IPS-20b (cell line): ENCODE measurements at regions not wholly inside any gene's neighbourhood (a gene's known extent, or its start where the extent isn't known, plus 50 kb on each side); places are given as distances from the start of the nearest gene placed in this dataset.

Experiments
- H3K27ac ChIP-seq: one replicate; pipeline ENCODE4 v1.5.1; 2013; ENCODE audit warnings: low read length
- H3K27me3 ChIP-seq: 2 replicates; pipeline ENCODE4 v1.6.1; 2013; ENCODE audit warnings: mild to moderate bottlenecking, low read length, inconsistent platforms; ENCODE audit not compliant: insufficient read depth
- H3K36me3 ChIP-seq: 2 replicates; pipeline ENCODE4 v1.6.1; 2013; ENCODE audit warnings: low read depth, mild to moderate bottlenecking, inconsistent platforms, low read length, moderate library complexity; ENCODE audit not compliant: insufficient read depth
- H3K4me1 ChIP-seq: 2 replicates; pipeline ENCODE4 v1.6.1; 2013; ENCODE audit warnings: mild to moderate bottlenecking, control low read depth, inconsistent platforms, low read length, moderate library complexity; ENCODE audit not compliant: insufficient read depth
- H3K4me3 ChIP-seq: 2 replicates; pipeline ENCODE4 v1.5.1; 2013; ENCODE audit warnings: mild to moderate bottlenecking, low read length, inconsistent platforms
- H3K9ac ChIP-seq: 2 replicates; pipeline ENCODE4 v1.6.1; 2013; ENCODE audit warnings: low read depth, mild to moderate bottlenecking, inconsistent platforms, low read length, moderate library complexity
- H3K9me3 ChIP-seq: 2 replicates; pipeline ENCODE4 v1.6.1; 2013; ENCODE audit warnings: mild to moderate bottlenecking, low read depth, low read length, inconsistent platforms; ENCODE audit not compliant: insufficient read depth

GRCh38 chr6:23728707-23729106 lies 397.3 kb upstream of the NRSN1 start:
- no peaks in the 10 kb centered on the region for H3K36me3 ChIP-seq
- no peak overlapping the region for H3K4me3 ChIP-seq
- no peaks in the 10 kb centered on the region for H3K4me1 ChIP-seq
- no peak overlapping the region for H3K9ac ChIP-seq
- no peaks in the 10 kb centered on the region for H3K27me3 ChIP-seq
- no peaks in the 10 kb centered on the region for H3K9me3 ChIP-seq
- H3K27ac ChIP-seq, result no peak overlapping the region

GRCh38 chr6:23731609-23732008 lies 394.4 kb upstream of the NRSN1 start:
- Histone ChIP-seq H3K9ac (no peak overlapping the region), H3K27ac (no peak overlapping the region), H3K4me3 (no peak overlapping the region), H3K36me3 (no peaks in the 10 kb centered on the region), H3K27me3 (no peaks in the 10 kb centered on the region), H3K9me3 (no peaks in the 10 kb centered on the region), H3K4me1 (no peaks in the 10 kb centered on the region)

- Histone ChIP-seq H3K4me1 (no peaks in the 10 kb centered on the region), H3K4me3 (no peak overlapping the region)
These were observed 393.5 kb upstream of the NRSN1 start for GRCh38 chr6:23732521-23732920.

DNA sequence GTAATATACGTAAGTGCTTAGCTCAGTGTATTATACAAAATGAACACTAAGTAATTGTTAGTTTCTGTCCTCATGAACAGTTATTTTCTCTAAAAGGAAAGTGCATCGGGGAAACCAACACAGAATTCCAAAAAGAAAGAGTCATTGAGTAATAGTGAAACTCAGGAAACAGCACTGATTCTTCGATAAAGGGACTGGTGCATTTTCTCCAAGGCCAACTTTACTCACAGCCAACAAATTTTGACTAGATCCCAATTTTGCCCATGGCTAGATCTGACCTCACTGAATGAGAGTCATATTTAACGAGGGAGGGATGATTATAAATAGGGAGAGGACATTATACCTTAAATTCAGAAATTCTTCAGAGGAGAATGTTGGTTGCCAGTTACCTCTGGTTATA lies 390.9 kb upstream of the NRSN1 start:
- H3K9ac ChIP-seq, result no peak overlapping the region
- H3K27ac ChIP-seq, result no peak overlapping the region
- H3K36me3 ChIP-seq, result no peaks in the 10 kb centered on the region
- no peaks in the 10 kb centered on the region for H3K27me3 ChIP-seq
- H3K9me3 ChIP-seq, result no peaks in the 10 kb centered on the region
- H3K4me3 ChIP-seq, result no peak overlapping the region
- H3K4me1 ChIP-seq, result no peaks in the 10 kb centered on the region

More at GRCh38 chr6:23732521-23732920, 393.5 kb upstream of the NRSN1 start:
- Histone ChIP-seq H3K36me3 (no peaks in the 10 kb centered on the region), H3K9ac (no peak overlapping the region), H3K27me3 (no peaks in the 10 kb centered on the region), H3K27ac (no peak overlapping the region), H3K9me3 (no peaks in the 10 kb centered on the region)

DNA sequence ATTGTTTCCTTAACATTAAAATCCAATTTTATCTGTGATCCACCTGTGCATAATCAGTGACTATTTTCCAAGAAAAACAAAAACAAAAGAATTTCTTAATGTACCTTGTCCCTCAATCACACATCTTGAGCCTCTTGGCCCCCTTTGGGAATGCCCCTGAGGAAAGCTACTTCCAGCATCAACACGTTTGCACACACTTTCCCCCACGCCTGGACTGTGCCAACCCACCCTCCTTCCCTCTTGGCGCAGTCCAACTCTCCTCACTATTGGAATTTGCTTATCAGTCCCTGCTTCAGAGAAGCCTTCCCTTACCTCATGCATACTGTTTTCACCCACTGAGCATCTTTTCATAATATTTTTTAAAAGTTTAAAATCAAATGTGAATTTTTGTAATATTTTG lies 389.4 kb upstream of the NRSN1 start:
- Histone ChIP-seq H3K4me1 (no peaks in the 10 kb centered on the region), H3K36me3 (no peaks in the 10 kb centered on the region), H3K9me3 (no peaks in the 10 kb centered on the region), H3K27me3 (no peaks in the 10 kb centered on the region), H3K9ac (no peak overlapping the region), H3K27ac (no peak overlapping the region), H3K4me3 (no peak overlapping the region)

- Histone ChIP-seq H3K4me1 (no peaks in the 10 kb centered on the region), H3K27ac (no peak overlapping the region), H3K9ac (no peak overlapping the region), H3K27me3 (no peaks in the 10 kb centered on the region), H3K36me3 (no peaks in the 10 kb centered on the region), H3K4me3 (no peak overlapping the region), H3K9me3 (no peaks in the 10 kb centered on the region)
These were observed 378.8 kb upstream of the NRSN1 start for GRCh38 chr6:23747239-23747638.

- H3K27me3 ChIP-seq, result no peaks in the 10 kb centered on the region
- H3K4me3 ChIP-seq, result no peak overlapping the region
- peaks cover 5% of the 10 kb centered on the region; the same call in 1 of the 2 replicates for H3K9me3 ChIP-seq
- H3K4me1 ChIP-seq, result no peaks in the 10 kb centered on the region
- no peak overlapping the region for H3K9ac ChIP-seq
- H3K27ac ChIP-seq, result no peak overlapping the region
- H3K36me3 ChIP-seq, result no peaks in the 10 kb centered on the region
These were observed 373.6 kb upstream of the NRSN1 start for GRCh38 chr6:23752414-23752813.

- Histone ChIP-seq H3K27me3 (no peaks in the 10 kb centered on the region), H3K27ac (no peak overlapping the region), H3K9me3 (peaks cover 5% of the 10 kb centered on the region; the same call in 1 of the 2 replicates), H3K4me3 (no peak overlapping the region), H3K36me3 (no peaks in the 10 kb centered on the region), H3K9ac (no peak overlapping the region), H3K4me1 (no peaks in the 10 kb centered on the region)
These were observed 371.8 kb upstream of the NRSN1 start for GRCh38 chr6:23754197-23754596.

GRCh38 chr6:23775127-23775526 lies 350.9 kb upstream of the NRSN1 start:
- Histone ChIP-seq H3K4me1 (peaks cover 4% of the 10 kb centered on the region; the same call in 1 of the 2 replicates), H3K4me3 (no peak overlapping the region), H3K9ac (no peak overlapping the region), H3K9me3 (no peaks in the 10 kb centered on the region), H3K27me3 (no peaks in the 10 kb centered on the region), H3K27ac (no peak overlapping the region), H3K36me3 (no peaks in the 10 kb centered on the region)

GRCh38 chr6:23783901-23784300 lies 342.1 kb upstream of the NRSN1 start:
- H3K36me3 ChIP-seq, result no peaks in the 10 kb centered on the region

DNA sequence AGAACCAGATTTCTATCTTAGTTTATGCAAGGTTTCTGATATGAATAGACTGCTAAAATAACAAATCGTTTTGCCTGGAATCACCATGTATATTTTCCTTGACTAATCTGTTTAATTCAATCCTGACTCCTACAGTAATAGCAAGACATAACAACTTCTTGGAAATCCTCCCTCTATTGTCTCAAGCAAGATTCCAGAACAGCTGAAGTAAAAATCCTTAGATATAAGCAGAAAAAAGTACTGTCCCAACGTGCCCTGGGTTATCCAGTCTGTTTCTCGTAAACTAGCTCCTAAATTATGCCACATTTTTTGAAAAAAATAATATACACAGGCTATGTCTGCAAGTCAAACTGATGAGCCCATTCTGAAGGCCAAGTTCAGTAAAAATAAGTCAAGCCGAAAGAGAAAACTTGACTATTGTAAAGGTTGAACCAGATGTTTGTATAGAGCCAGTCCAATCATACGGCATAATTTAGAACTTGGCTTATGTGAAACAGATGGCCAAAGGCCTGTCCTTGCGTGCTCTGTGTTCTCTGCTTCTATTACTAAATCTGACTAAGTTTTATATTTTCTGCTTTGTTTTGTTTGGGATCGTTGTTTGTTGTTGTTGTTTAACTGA lies 341.6 kb upstream of the NRSN1 start:
- Histone ChIP-seq H3K27ac (no peak overlapping the region), H3K27me3 (no peaks in the 10 kb centered on the region), H3K9ac (no peak overlapping the region), H3K4me3 (no peak overlapping the region), H3K4me1 (no peaks in the 10 kb centered on the region), H3K36me3 (no peaks in the 10 kb centered on the region), H3K9me3 (no peaks in the 10 kb centered on the region)

More at GRCh38 chr6:23783901-23784300, 342.1 kb upstream of the NRSN1 start:
- Histone ChIP-seq H3K4me3 (no peak overlapping the region), H3K9ac (no peak overlapping the region), H3K9me3 (no peaks in the 10 kb centered on the region), H3K4me1 (no peaks in the 10 kb centered on the region), H3K27me3 (no peaks in the 10 kb centered on the region), H3K27ac (no peak overlapping the region)

- Histone ChIP-seq H3K4me1 (peaks cover 6% of the 10 kb centered on the region; the same call in 1 of the 2 replicates), H3K9ac (no peak overlapping the region), H3K27ac (no peak overlapping the region), H3K36me3 (no peaks in the 10 kb centered on the region), H3K27me3 (no peaks in the 10 kb centered on the region), H3K9me3 (no peaks in the 10 kb centered on the region), H3K4me3 (no peak overlapping the region)
These were observed 335.3 kb upstream of the NRSN1 start for GRCh38 chr6:23790756-23791155.
